ENCODE measurements at regions not wholly inside any gene's neighbourhood (a gene's known extent, or its start where the extent isn't known, plus 50 kb on each side); places are given as distances from the start of the nearest gene placed in this dataset.

DNA sequence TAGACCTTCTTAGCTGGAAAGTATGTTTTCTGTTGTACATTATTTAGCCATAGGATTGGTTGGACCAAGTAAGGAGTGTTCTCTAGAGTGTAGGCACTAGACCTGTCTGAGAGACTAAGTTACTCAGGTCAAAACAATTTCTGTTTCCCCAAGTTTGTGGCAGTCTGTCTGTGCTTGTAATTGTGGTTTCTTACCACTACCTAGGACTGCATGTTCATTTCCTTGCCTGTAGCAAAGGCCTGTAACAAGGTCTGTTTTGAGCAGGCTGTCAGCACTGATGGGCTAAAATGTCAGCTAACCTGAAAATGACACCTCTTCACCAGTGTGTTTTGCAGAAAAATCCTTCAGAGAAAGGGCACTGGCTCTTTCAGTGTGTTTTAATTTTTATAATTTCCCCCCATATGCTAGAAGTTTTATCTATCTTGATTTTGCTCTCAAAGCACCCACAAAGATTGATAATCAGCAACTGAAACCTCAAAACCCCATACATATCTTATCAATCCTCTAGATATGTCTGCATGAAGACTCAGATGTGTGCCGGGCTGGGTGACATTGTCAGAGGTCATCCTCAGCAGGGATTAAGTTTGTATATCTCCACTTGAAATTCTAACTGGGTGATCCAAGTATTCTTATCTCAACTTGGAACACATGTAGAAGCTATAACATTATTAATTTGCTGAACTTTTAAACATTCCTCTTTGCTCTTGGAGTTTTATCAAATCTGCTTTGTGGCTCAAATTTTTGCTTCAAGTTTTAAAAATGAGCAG lies 50.7 kb upstream of the ST6GALNAC3 start:
- TF ChIP-seq ZNF776 (CRISPR knock-in tag; IDR thresholded peaks at IDR 0.05) (no peak), CEBPZ (IDR thresholded peaks at IDR 0.05; ENCODE audit: low read length) (no peak), SMAD3 (CRISPR knock-in tag; IDR thresholded peaks at IDR 0.05) (no peak), ZC3H13 (CRISPR knock-in tag; IDR thresholded peaks at IDR 0.05) (no peak), ZNF225 (CRISPR knock-in tag; IDR thresholded peaks at IDR 0.05) (no peak), ZGPAT (CRISPR knock-in tag; IDR thresholded peaks at IDR 0.05) (no peak), CHD2 (IDR thresholded peaks at IDR 0.05; ENCODE audit: low read depth, low read length) (no peak), HNRNPK (IDR thresholded peaks at IDR 0.05; ENCODE audit: low read depth, low read length, poor library complexity, severe bottlenecking) (no peak), POLR2AphosphoS2 (IDR thresholded peaks at IDR 0.05; ENCODE audit: low read depth, low read length) (no peak)
- TF ChIP-seq, protein P1, sequence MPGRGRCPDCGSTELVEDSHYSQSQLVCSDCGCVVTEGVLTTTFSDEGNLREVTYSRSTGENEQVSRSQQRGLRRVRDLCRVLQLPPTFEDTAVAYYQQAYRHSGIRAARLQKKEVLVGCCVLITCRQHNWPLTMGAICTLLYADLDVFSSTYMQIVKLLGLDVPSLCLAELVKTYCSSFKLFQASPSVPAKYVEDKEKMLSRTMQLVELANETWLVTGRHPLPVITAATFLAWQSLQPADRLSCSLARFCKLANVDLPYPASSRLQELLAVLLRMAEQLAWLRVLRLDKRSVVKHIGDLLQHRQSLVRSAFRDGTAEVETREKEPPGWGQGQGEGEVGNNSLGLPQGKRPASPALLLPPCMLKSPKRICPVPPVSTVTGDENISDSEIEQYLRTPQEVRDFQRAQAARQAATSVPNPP (CRISPR knock-in tag; IDR thresholded peaks at IDR 0.05): no peak
- TF ChIP-seq, protein P2, sequence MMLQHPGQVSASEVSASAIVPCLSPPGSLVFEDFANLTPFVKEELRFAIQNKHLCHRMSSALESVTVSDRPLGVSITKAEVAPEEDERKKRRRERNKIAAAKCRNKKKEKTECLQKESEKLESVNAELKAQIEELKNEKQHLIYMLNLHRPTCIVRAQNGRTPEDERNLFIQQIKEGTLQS (CRISPR knock-in tag; IDR thresholded peaks at IDR 0.05): no peak
- TF ChIP-seq, protein P3, sequence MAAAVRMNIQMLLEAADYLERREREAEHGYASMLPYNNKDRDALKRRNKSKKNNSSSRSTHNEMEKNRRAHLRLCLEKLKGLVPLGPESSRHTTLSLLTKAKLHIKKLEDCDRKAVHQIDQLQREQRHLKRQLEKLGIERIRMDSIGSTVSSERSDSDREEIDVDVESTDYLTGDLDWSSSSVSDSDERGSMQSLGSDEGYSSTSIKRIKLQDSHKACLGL (CRISPR knock-in tag; IDR thresholded peaks at IDR 0.05): no peak

Data from HepG2 (cell line).